ENCODE measurements at regions not wholly inside any gene's neighbourhood (a gene's known extent, or its start where the extent isn't known, plus 50 kb on each side); places are given as distances from the start of the nearest gene placed in this dataset.

DNA sequence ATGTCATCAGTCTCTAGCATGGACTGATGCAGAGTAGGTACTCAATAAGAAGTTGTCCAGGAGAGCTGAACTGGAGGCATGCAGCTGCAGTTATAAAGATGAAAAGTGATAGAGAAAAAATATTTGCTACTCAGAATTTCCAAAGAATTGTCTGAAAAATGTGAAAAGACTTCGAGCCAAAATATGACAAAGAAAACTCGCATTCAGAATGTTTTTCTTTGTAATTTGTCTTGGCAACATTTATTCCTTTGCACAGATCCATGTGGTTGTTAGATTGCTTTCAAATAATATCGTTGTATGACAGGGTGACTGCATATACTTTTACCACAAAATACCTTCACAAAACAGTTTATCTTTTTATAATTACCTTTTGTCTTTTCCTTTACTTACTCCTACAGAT is 128.0 kb upstream of the SLC4A4 start:
- Histone ChIP-seq H3K4me3 (ENCODE audit: low read depth, low read length, poor library complexity, severe bottlenecking) (no peak overlapping the region), H3K9ac (ENCODE audit: low read length) (no peak overlapping the region), H3K9me2 (ENCODE audit: low read depth, low read length) (no peaks in the 10 kb centered on the region), H3K36me3 (ENCODE audit: insufficient read depth, low read length) (no peaks in the 10 kb centered on the region), H3K27ac (ENCODE audit: low read depth, low read length, poor library complexity, severe bottlenecking) (no peak overlapping the region), H3K27me3 (ENCODE audit: insufficient read depth, low read length) (no peaks in the 10 kb centered on the region), H3K9me3 (ENCODE audit: low read length) (no peaks in the 10 kb centered on the region), H3K79me2 (ENCODE audit: insufficient read depth, low read length) (no peaks in the 10 kb centered on the region), H3F3A (ENCODE audit: insufficient read depth, low read length) (no peaks in the 10 kb centered on the region), H3K4me2 (ENCODE audit: low read length) (no peak overlapping the region), H3K4me1 (ENCODE audit: insufficient read depth, low read length, severe bottlenecking) (no peaks in the 10 kb centered on the region), H2AFZ (ENCODE audit: low read length) (no peak overlapping the region), H4K20me1 (ENCODE audit: insufficient read depth, low read length) (no peaks in the 10 kb centered on the region)
- no peak for TF ChIP-seq EZH2 (IDR thresholded peaks at IDR 0.05; ENCODE audit: borderline replicate concordance, low read length)

GRCh38 chr4:71211748-71212147 is 127.1 kb upstream of the SLC4A4 start:
- Histone ChIP-seq H3K9me2 (ENCODE audit: low read depth, low read length) (no peaks in the 10 kb centered on the region), H3K36me3 (ENCODE audit: insufficient read depth, low read length) (no peaks in the 10 kb centered on the region), H3K9me3 (ENCODE audit: low read length) (no peaks in the 10 kb centered on the region), H3K27ac (ENCODE audit: low read depth, low read length, poor library complexity, severe bottlenecking) (no peak overlapping the region), H3K9ac (ENCODE audit: low read length) (no peak overlapping the region), H3K4me2 (ENCODE audit: low read length) (no peak overlapping the region), H4K20me1 (ENCODE audit: insufficient read depth, low read length) (no peaks in the 10 kb centered on the region), H3F3A (ENCODE audit: insufficient read depth, low read length) (no peaks in the 10 kb centered on the region), H3K4me3 (ENCODE audit: low read depth, low read length, poor library complexity, severe bottlenecking) (no peak overlapping the region), H3K27me3 (ENCODE audit: insufficient read depth, low read length) (no peaks in the 10 kb centered on the region), H3K4me1 (ENCODE audit: insufficient read depth, low read length, severe bottlenecking) (no peaks in the 10 kb centered on the region), H3K79me2 (ENCODE audit: insufficient read depth, low read length) (no peaks in the 10 kb centered on the region), H2AFZ (ENCODE audit: low read length) (no peak overlapping the region)
- TF ChIP-seq, protein P1, sequence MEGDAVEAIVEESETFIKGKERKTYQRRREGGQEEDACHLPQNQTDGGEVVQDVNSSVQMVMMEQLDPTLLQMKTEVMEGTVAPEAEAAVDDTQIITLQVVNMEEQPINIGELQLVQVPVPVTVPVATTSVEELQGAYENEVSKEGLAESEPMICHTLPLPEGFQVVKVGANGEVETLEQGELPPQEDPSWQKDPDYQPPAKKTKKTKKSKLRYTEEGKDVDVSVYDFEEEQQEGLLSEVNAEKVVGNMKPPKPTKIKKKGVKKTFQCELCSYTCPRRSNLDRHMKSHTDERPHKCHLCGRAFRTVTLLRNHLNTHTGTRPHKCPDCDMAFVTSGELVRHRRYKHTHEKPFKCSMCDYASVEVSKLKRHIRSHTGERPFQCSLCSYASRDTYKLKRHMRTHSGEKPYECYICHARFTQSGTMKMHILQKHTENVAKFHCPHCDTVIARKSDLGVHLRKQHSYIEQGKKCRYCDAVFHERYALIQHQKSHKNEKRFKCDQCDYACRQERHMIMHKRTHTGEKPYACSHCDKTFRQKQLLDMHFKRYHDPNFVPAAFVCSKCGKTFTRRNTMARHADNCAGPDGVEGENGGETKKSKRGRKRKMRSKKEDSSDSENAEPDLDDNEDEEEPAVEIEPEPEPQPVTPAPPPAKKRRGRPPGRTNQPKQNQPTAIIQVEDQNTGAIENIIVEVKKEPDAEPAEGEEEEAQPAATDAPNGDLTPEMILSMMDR (IDR thresholded peaks at IDR 0.05; ENCODE audit: low read length): no peak
- TF ChIP-seq EZH2 (IDR thresholded peaks at IDR 0.05; ENCODE audit: borderline replicate concordance, low read length): no peak

GRCh38 chr4:71212216-71212615 is 126.6 kb upstream of the SLC4A4 start:
- Histone ChIP-seq H3K9ac (ENCODE audit: low read length) (no peak overlapping the region), H3K27me3 (ENCODE audit: insufficient read depth, low read length) (no peaks in the 10 kb centered on the region), H3K79me2 (ENCODE audit: insufficient read depth, low read length) (no peaks in the 10 kb centered on the region), H3K4me3 (ENCODE audit: low read depth, low read length, poor library complexity, severe bottlenecking) (no peak overlapping the region), H3F3A (ENCODE audit: insufficient read depth, low read length) (no peaks in the 10 kb centered on the region), H3K4me1 (ENCODE audit: insufficient read depth, low read length, severe bottlenecking) (no peaks in the 10 kb centered on the region), H3K27ac (ENCODE audit: low read depth, low read length, poor library complexity, severe bottlenecking) (no peak overlapping the region), H3K36me3 (ENCODE audit: insufficient read depth, low read length) (no peaks in the 10 kb centered on the region), H4K20me1 (ENCODE audit: insufficient read depth, low read length) (no peaks in the 10 kb centered on the region), H3K4me2 (ENCODE audit: low read length) (no peak overlapping the region), H3K9me2 (ENCODE audit: low read depth, low read length) (no peaks in the 10 kb centered on the region), H2AFZ (ENCODE audit: low read length) (no peak overlapping the region), H3K9me3 (ENCODE audit: low read length) (no peaks in the 10 kb centered on the region)
- no peak for TF ChIP-seq EZH2 (IDR thresholded peaks at IDR 0.05; ENCODE audit: borderline replicate concordance, low read length)
- TF ChIP-seq, protein P1 (IDR thresholded peaks at IDR 0.05; ENCODE audit: low read length): no peak

GRCh38 chr4:71214578-71214977 is 124.2 kb upstream of the SLC4A4 start:
- no peaks in the 10 kb centered on the region for H3K79me2 ChIP-seq (ENCODE audit: insufficient read depth, low read length)
- H3K9ac ChIP-seq (ENCODE audit: low read length): no peak overlapping the region
- H3K9me3 ChIP-seq (ENCODE audit: low read length): no peaks in the 10 kb centered on the region
- no peaks in the 10 kb centered on the region for H3K27me3 ChIP-seq (ENCODE audit: insufficient read depth, low read length)
- H3K4me3 ChIP-seq (ENCODE audit: low read depth, low read length, poor library complexity, severe bottlenecking): no peak overlapping the region
- H3K4me1 ChIP-seq (ENCODE audit: insufficient read depth, low read length, severe bottlenecking): no peaks in the 10 kb centered on the region
- TF ChIP-seq, protein P1 (IDR thresholded peaks at IDR 0.05; ENCODE audit: low read length): no peak
- no peak for TF ChIP-seq EZH2 (IDR thresholded peaks at IDR 0.05; ENCODE audit: borderline replicate concordance, low read length)
- H3F3A ChIP-seq (ENCODE audit: insufficient read depth, low read length): no peaks in the 10 kb centered on the region
- H3K27ac ChIP-seq (ENCODE audit: low read depth, low read length, poor library complexity, severe bottlenecking): no peak overlapping the region
- H3K4me2 ChIP-seq (ENCODE audit: low read length): no peak overlapping the region
- H2AFZ ChIP-seq (ENCODE audit: low read length): no peak overlapping the region
- no peaks in the 10 kb centered on the region for H3K36me3 ChIP-seq (ENCODE audit: insufficient read depth, low read length)
- no peaks in the 10 kb centered on the region for H4K20me1 ChIP-seq (ENCODE audit: insufficient read depth, low read length)
- H3K9me2 ChIP-seq (ENCODE audit: low read depth, low read length): no peaks in the 10 kb centered on the region

All from OCI-LY1 (cell line).